Islet precursor cell (in vitro differentiated cells): ENCODE measurements at regions not wholly inside any gene's neighbourhood (a gene's known extent, or its start where the extent isn't known, plus 50 kb on each side); places are given as distances from the start of the nearest gene placed in this dataset.

Source experiments
- DNase-seq: peaks from one replicate; pipeline ENCODE4 v3.0.0-alpha.2; 2018

GRCh38 chr21:16074950-16075489 is 345.2 kb downstream of the USP25 start:
- no peak for DNase-seq

- DNase-seq = no peak
Observed at GRCh38 chr21:16075649-16076282, 346.0 kb downstream of the USP25 start.

GRCh38 chr21:16076465-16076864 is 346.7 kb downstream of the USP25 start:
- DNase-seq = no peak

- DNase-seq = no peak
Observed at GRCh38 chr21:16078382-16078781, 348.6 kb downstream of the USP25 start.

GRCh38 chr21:16079830-16080229 is 350.0 kb downstream of the USP25 start:
- DNase-seq = no peak

- no peak for DNase-seq
Observed at GRCh38 chr21:16081304-16081703, 351.5 kb downstream of the USP25 start.

- no peak for DNase-seq
Observed at GRCh38 chr21:16082038-16082816, 352.4 kb downstream of the USP25 start.

GRCh38 chr21:16084776-16085364 is 355.1 kb downstream of the USP25 start:
- no peak for DNase-seq

- no peak for DNase-seq
Observed at GRCh38 chr21:16085421-16085820, 355.6 kb downstream of the USP25 start.

GRCh38 chr21:16086121-16086520 is 356.3 kb downstream of the USP25 start:
- DNase-seq = no peak

GRCh38 chr21:16086936-16087335 is 357.2 kb downstream of the USP25 start:
- DNase-seq = no peak

GRCh38 chr21:16087523-16087922 is 357.7 kb downstream of the USP25 start:
- DNase-seq = no peak

GRCh38 chr21:16088056-16088455 is 358.3 kb downstream of the USP25 start:
- DNase-seq = no peak

- DNase-seq = no peak
Observed at GRCh38 chr21:16095005-16095404, 365.2 kb downstream of the USP25 start.

- DNase-seq = no peak
Observed at GRCh38 chr21:16096988-16097387, 367.2 kb downstream of the USP25 start.

- DNase-seq = no peak
Observed at GRCh38 chr21:16102113-16102512, 372.3 kb downstream of the USP25 start.

- DNase-seq = no peak
Observed at GRCh38 chr21:16108561-16109075, 378.8 kb downstream of the USP25 start.

GRCh38 chr21:16113052-16113715 is 383.4 kb downstream of the USP25 start:
- DNase-seq = no peak

- no peak for DNase-seq
Observed at GRCh38 chr21:16115461-16115860, 385.7 kb downstream of the USP25 start.

- no peak for DNase-seq
Observed at GRCh38 chr21:16116069-16116468, 386.3 kb downstream of the USP25 start.

GRCh38 chr21:16116798-16117197 is 387.0 kb downstream of the USP25 start:
- DNase-seq = no peak

GRCh38 chr21:16117331-16117730 is 387.5 kb downstream of the USP25 start:
- DNase-seq = no peak
